ENCODE measurements at regions not wholly inside any gene's neighbourhood (a gene's known extent, or its start where the extent isn't known, plus 50 kb on each side); places are given as distances from the start of the nearest gene placed in this dataset.

DNA sequence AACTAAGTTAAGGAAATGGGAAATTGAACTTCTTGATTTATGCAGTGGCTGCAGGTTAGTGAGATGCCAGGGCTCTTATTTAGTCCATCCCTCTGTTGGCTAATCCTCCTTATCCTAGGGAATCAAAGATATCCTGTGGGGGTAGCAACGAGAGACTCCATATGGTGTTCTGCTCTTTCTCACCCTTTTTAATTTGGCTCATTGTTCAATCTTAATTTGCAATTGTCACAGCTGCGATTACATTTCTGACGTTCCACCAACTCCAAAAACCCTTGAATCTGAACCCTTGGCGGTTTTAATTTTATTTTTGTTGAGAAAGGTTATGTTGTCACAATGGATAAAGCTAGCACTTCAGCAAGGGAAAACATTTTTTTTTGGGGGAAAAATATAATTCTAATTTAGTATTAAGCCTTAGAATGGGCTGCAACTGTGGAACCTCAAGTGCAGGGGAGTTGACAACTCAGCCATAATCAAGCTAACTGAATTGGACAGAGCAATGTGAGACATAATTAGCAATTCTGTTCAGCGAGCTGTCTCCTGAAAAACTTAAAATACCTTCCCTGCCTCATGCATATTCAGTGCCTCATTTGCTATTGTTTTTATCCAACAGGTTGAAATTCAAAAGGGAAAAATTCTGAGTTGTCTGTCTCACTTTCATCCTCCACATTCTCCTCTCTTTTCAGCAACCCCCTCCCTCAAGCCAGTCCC lies 91.3 kb downstream of the MAT2B start:
- TF ChIP-seq EZH2 (IDR thresholded peaks at IDR 0.05; ENCODE audit: borderline replicate concordance, insufficient read depth, low read depth, low read length, poor library complexity, severe bottlenecking) = no peak
- TF ChIP-seq, protein P1, sequence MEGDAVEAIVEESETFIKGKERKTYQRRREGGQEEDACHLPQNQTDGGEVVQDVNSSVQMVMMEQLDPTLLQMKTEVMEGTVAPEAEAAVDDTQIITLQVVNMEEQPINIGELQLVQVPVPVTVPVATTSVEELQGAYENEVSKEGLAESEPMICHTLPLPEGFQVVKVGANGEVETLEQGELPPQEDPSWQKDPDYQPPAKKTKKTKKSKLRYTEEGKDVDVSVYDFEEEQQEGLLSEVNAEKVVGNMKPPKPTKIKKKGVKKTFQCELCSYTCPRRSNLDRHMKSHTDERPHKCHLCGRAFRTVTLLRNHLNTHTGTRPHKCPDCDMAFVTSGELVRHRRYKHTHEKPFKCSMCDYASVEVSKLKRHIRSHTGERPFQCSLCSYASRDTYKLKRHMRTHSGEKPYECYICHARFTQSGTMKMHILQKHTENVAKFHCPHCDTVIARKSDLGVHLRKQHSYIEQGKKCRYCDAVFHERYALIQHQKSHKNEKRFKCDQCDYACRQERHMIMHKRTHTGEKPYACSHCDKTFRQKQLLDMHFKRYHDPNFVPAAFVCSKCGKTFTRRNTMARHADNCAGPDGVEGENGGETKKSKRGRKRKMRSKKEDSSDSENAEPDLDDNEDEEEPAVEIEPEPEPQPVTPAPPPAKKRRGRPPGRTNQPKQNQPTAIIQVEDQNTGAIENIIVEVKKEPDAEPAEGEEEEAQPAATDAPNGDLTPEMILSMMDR (IDR thresholded peaks at IDR 0.05) = no peak
- POLR2A ChIA-PET = no interaction called here
- 50% methylated on average over 1 of the region's 5 CpGs for WGBS (ENCODE audit: insufficient coverage)

GRCh38 chr5:163604013-163604412 lies 98.6 kb downstream of the MAT2B start:
- Mint-ChIP-seq H3K4me1 (no peaks in the 10 kb centered on the region), H3K9me3 (ENCODE audit: insufficient read depth) (no peaks in the 10 kb centered on the region), H3K27me3 (peaks cover 23% of the 10 kb centered on the region), H3K4me3 (no peak overlapping the region), H3K27ac (no peak overlapping the region)
- DNase-seq = no peak
- no peaks in the 10 kb centered on the region for H3K27me3 ChIP-seq (replicated peaks in 1 of 4; ENCODE audit: control extremely low read depth in 1 of 4, control insufficient read depth in 3 of 4, insufficient read depth in 4 of 4, low read length in 3 of 4)
- no peak overlapping the region for H3K27ac ChIP-seq (ENCODE audit: low read length in 2 of 2)
- H3K79me2 ChIP-seq (ENCODE audit: control insufficient read depth, insufficient read depth, low read length) = no peaks in the 10 kb centered on the region
- no peaks in the 10 kb centered on the region for H3K9me3 ChIP-seq (ENCODE audit: control extremely low read depth in 1 of 3, control insufficient read depth in 2 of 3, insufficient read depth in 1 of 3, low read length in 2 of 3)
- TF ChIP-seq, protein P1 (IDR thresholded peaks at IDR 0.05) = no peak
- TF ChIP-seq EZH2 (IDR thresholded peaks at IDR 0.05; ENCODE audit: borderline replicate concordance, insufficient read depth, low read depth, low read length, poor library complexity, severe bottlenecking) = no peak
- H3K36me3 ChIP-seq (replicated peaks in 1 of 2; ENCODE audit: control extremely low read depth in 1 of 2, control insufficient read depth in 1 of 2, extremely low read depth in 1 of 2, insufficient read depth in 2 of 2, low read length in 1 of 2) = no peaks in the 10 kb centered on the region
- H3K4me2 ChIP-seq (replicated peaks; ENCODE audit: low read depth, low read length, poor library complexity, severe bottlenecking) = no peak overlapping the region
- no peak overlapping the region for H3K9ac ChIP-seq (ENCODE audit: low read length)
- H3K4me1 ChIP-seq (ENCODE audit: control insufficient read depth in 2 of 2, insufficient read depth in 2 of 2, low read length in 2 of 2) = no peaks in the 10 kb centered on the region
- no peaks in the 10 kb centered on the region for H4K20me1 ChIP-seq (ENCODE audit: control insufficient read depth, insufficient read depth, low read length, poor library complexity, severe bottlenecking)
- no peak for ATAC-seq (ENCODE audit: low read depth)
- H3K4me3 ChIP-seq (ENCODE audit: control extremely low read depth in 1 of 5, extremely low read depth in 1 of 5, insufficient read depth in 1 of 5, low read depth in 2 of 5, low read length in 4 of 5) = no peak overlapping the region
- intact Hi-C loops (cut with micrococcal nuclease) = no loop called here
- ChIA-PET POLR2A (no interaction called here), CTCF (no interaction called here)
- H2AFZ ChIP-seq (ENCODE audit: insufficient read depth, low read depth, low read length, poor library complexity, severe bottlenecking) = no peak overlapping the region
- 53% methylated on average over 2 of the region's 4 CpGs for WGBS (ENCODE audit: insufficient coverage)

More for the DNA sequence above, 91.3 kb downstream of the MAT2B start:
- Histone ChIP-seq H3K79me2 (ENCODE audit: control insufficient read depth, insufficient read depth, low read length) (no peaks in the 10 kb centered on the region), H3K4me1 (ENCODE audit: control insufficient read depth in 2 of 2, insufficient read depth in 2 of 2, low read length in 2 of 2) (no peaks in the 10 kb centered on the region), H2AFZ (ENCODE audit: insufficient read depth, low read depth, low read length, poor library complexity, severe bottlenecking) (no peak overlapping the region), H3K9ac (ENCODE audit: low read length) (no peak overlapping the region), H4K20me1 (ENCODE audit: control insufficient read depth, insufficient read depth, low read length, poor library complexity, severe bottlenecking) (no peaks in the 10 kb centered on the region), H3K4me3 (ENCODE audit: control extremely low read depth in 1 of 5, extremely low read depth in 1 of 5, insufficient read depth in 1 of 5, low read depth in 2 of 5, low read length in 4 of 5) (no peak overlapping the region), H3K4me2 (replicated peaks; ENCODE audit: low read depth, low read length, poor library complexity, severe bottlenecking) (no peak overlapping the region), H3K36me3 (replicated peaks in 1 of 2; ENCODE audit: control extremely low read depth in 1 of 2, control insufficient read depth in 1 of 2, extremely low read depth in 1 of 2, insufficient read depth in 2 of 2, low read length in 1 of 2) (no peaks in the 10 kb centered on the region), H3K9me3 (ENCODE audit: control extremely low read depth in 1 of 3, control insufficient read depth in 2 of 3, insufficient read depth in 1 of 3, low read length in 2 of 3) (no peaks in the 10 kb centered on the region), H3K27ac (ENCODE audit: low read length in 2 of 2) (no peak overlapping the region), H3K27me3 (replicated peaks in 1 of 4; ENCODE audit: control extremely low read depth in 1 of 4, control insufficient read depth in 3 of 4, insufficient read depth in 4 of 4, low read length in 3 of 4) (peaks cover 0 to 3% (median 1%) of the 10 kb centered on the region in 4 experiments)
- Mint-ChIP-seq H3K27ac (no peak overlapping the region), H3K9me3 (ENCODE audit: insufficient read depth) (peaks cover 3% of the 10 kb centered on the region), H3K27me3 (peaks cover 34% of the 10 kb centered on the region), H3K4me3 (no peak overlapping the region), H3K4me1 (no peaks in the 10 kb centered on the region)
- DNase-seq (no peak), ATAC-seq (ENCODE audit: low read depth) (no peak)
- CTCF ChIA-PET = no interaction called here
- intact Hi-C loops (cut with micrococcal nuclease) = no loop called here
